Neuron (in vitro differentiated cells): ENCODE measurements at regions not wholly inside any gene's neighbourhood (a gene's known extent, or its start where the extent isn't known, plus 50 kb on each side); places are given as distances from the start of the nearest gene placed in this dataset.
"Not testable (repeated sequence)": the region's sequence is repeated elsewhere in the genome, so short reads cannot be mapped to it uniquely, and the experiment has no call there.

Experiments used
- H2AFZ ChIP-seq: one replicate; pipeline ENCODE4 v1.6.1; 2013; ENCODE audit warnings: low read depth, mild to moderate bottlenecking, inconsistent platforms, low read length, moderate library complexity
- H3K27me3 ChIP-seq: one replicate; pipeline ENCODE4 v1.6.1; 2013; ENCODE audit warnings: low read length; ENCODE audit not compliant: insufficient read depth
- H3K36me3 ChIP-seq: one replicate; pipeline ENCODE4 v1.6.1; 2013; ENCODE audit warnings: low read length; ENCODE audit not compliant: insufficient read depth
- H3K4me1 ChIP-seq: one replicate; pipeline ENCODE4 v1.6.1; 2013; ENCODE audit warnings: low read length; ENCODE audit not compliant: insufficient read depth
- H3K4me3 ChIP-seq: 2 replicates; pipeline ENCODE4 v1.5.1; 2013; ENCODE audit warnings: mild to moderate bottlenecking, low read length, moderate library complexity
- H3K9me3 ChIP-seq: one replicate; pipeline ENCODE4 v1.6.1; 2013; ENCODE audit warnings: low read length

- H3K9me3 ChIP-seq: no peaks in the 10 kb centered on the region
- H3K4me3 ChIP-seq: no peak overlapping the region
- H3K4me1 ChIP-seq: no peaks in the 10 kb centered on the region
- no peaks in the 10 kb centered on the region for H3K27me3 ChIP-seq
- no peaks in the 10 kb centered on the region for H3K36me3 ChIP-seq
- H2AFZ ChIP-seq: no peak overlapping the region
Observed at GRCh38 chr2:184993746-184994145, 395.4 kb downstream of the ZNF804A start.

- Histone ChIP-seq H3K9me3 (no peaks in the 10 kb centered on the region), H3K36me3 (no peaks in the 10 kb centered on the region), H2AFZ (no peak overlapping the region)
Observed at GRCh38 chr2:185006481-185006880, 408.2 kb downstream of the ZNF804A start.

DNA sequence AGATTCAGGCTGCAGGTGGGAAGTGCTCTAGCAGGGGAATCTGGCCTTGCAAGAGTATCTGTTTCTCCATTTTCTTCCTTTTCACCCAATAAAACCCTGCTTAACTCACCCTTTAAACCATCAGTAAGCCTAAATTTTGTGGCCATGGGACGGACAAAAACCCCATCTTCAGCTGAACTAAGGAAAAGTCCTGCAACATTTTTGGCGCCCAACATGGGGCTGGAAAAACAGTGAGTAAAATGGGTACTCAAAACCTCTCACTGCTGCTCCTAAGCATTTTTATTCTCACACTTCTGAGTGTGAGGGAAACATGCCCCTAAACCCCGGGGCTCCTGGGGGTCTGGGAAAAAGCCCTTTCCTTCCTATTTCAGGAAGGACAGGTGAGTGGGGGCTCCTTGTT, 414.3 kb downstream of the ZNF804A start:
- Histone ChIP-seq H3K9me3 (peaks cover 3% of the 10 kb centered on the region), H3K4me3 (no peak overlapping the region), H3K36me3 (no peaks in the 10 kb centered on the region), H2AFZ (no peak overlapping the region), H3K4me1 (no peaks in the 10 kb centered on the region), H3K27me3 (no peaks in the 10 kb centered on the region)

More at GRCh38 chr2:185006481-185006880, 408.2 kb downstream of the ZNF804A start:
- Histone ChIP-seq H3K4me1 (peaks cover 5% of the 10 kb centered on the region), H3K4me3 (no peak overlapping the region), H3K27me3 (no peaks in the 10 kb centered on the region)

- Histone ChIP-seq H3K9me3 (peaks cover 3% of the 10 kb centered on the region), H3K36me3 (no peaks in the 10 kb centered on the region), H2AFZ (no peak overlapping the region), H3K4me1 (no peaks in the 10 kb centered on the region), H3K4me3 (no peak overlapping the region), H3K27me3 (no peaks in the 10 kb centered on the region)
Observed at GRCh38 chr2:185014076-185014475, 415.7 kb downstream of the ZNF804A start.

GRCh38 chr2:185025891-185026290, 427.6 kb downstream of the ZNF804A start:
- not testable (repeated sequence) for H2AFZ ChIP-seq, H3K9me3 ChIP-seq, H3K27me3 ChIP-seq, H3K4me1 ChIP-seq, H3K4me3 ChIP-seq, H3K36me3 ChIP-seq

GRCh38 chr2:185035906-185036305, 437.6 kb downstream of the ZNF804A start:
- Histone ChIP-seq H3K9me3 (no peaks in the 10 kb centered on the region), H3K4me3 (no peak overlapping the region), H3K27me3 (no peaks in the 10 kb centered on the region)

DNA sequence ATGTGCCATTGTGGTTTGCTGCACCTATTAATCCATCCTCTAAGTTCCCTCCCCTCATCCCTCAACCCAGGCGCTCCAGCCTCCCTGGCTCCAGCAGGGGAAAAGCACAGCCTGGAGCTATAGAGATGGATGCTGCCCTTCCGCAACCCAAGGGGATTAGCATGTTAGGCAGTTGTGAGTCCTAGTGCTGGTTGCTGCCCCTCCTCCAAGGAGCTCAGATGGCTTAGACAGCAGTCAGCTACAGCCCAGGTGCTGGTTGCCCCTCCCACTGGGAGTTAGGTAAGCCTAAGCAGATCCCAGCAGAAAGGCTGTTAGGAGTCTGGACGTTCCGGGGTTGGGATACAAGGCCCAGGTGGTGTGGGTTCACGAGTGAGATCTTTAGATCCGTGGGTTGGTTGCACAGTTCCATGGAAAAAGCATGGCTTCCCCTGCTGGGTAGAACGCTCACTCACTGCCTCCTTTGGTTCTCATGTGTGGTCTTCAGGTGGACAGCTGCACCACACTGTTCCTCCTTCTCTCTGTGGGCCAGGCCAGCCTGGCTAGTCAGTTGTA, 446.1 kb downstream of the ZNF804A start:
- Histone ChIP-seq H3K36me3 (no peaks in the 10 kb centered on the region), H3K9me3 (no peaks in the 10 kb centered on the region), H3K4me3 (no peak overlapping the region), H2AFZ (no peak overlapping the region), H3K4me1 (no peaks in the 10 kb centered on the region), H3K27me3 (no peaks in the 10 kb centered on the region)

More at GRCh38 chr2:185035906-185036305, 437.6 kb downstream of the ZNF804A start:
- Histone ChIP-seq H3K36me3 (no peaks in the 10 kb centered on the region), H2AFZ (no peak overlapping the region), H3K4me1 (no peaks in the 10 kb centered on the region)

GRCh38 chr2:185050804-185051203, 452.5 kb downstream of the ZNF804A start:
- Histone ChIP-seq H2AFZ (no peak overlapping the region), H3K4me3 (no peak overlapping the region), H3K27me3 (no peaks in the 10 kb centered on the region), H3K9me3 (no peaks in the 10 kb centered on the region), H3K4me1 (no peaks in the 10 kb centered on the region), H3K36me3 (no peaks in the 10 kb centered on the region)

DNA sequence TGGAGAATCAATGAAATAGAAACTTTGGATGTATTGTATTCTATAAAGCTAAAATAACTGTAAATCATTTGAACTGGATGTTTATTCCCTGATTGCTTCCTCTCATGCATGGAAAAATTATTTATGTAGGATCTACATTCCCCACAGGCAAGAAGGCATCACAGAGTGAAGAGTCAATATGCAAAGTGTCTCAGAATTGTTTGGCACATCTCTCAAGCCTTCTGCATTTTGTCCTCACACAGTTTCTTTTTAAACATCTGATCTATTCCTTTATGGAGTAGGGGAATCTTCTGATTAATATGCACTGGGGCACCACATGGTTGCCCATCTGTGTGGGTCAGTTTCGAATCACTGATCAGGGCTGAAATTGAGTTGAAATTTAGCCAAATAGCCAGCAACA, 465.4 kb downstream of the ZNF804A start:
- no peak overlapping the region for H3K4me3 ChIP-seq
- peak overlapping the region; percentile 47 for H2AFZ ChIP-seq
- no peaks in the 10 kb centered on the region for H3K27me3 ChIP-seq
- H3K4me1 ChIP-seq: no peaks in the 10 kb centered on the region
- no peaks in the 10 kb centered on the region for H3K36me3 ChIP-seq
- no peaks in the 10 kb centered on the region for H3K9me3 ChIP-seq

GRCh38 chr2:185066128-185066527, 467.8 kb downstream of the ZNF804A start:
- Histone ChIP-seq H3K4me1 (no peaks in the 10 kb centered on the region), H3K9me3 (no peaks in the 10 kb centered on the region), H3K27me3 (no peaks in the 10 kb centered on the region), H2AFZ (no peak overlapping the region), H3K36me3 (no peaks in the 10 kb centered on the region), H3K4me3 (no peak overlapping the region)

- no peaks in the 10 kb centered on the region for H3K9me3 ChIP-seq
- no peak overlapping the region for H2AFZ ChIP-seq
- no peaks in the 10 kb centered on the region for H3K27me3 ChIP-seq
- H3K4me3 ChIP-seq: no peak overlapping the region
- no peaks in the 10 kb centered on the region for H3K36me3 ChIP-seq
- H3K4me1 ChIP-seq: no peaks in the 10 kb centered on the region
Observed at GRCh38 chr2:185069107-185069506, 470.8 kb downstream of the ZNF804A start.

DNA sequence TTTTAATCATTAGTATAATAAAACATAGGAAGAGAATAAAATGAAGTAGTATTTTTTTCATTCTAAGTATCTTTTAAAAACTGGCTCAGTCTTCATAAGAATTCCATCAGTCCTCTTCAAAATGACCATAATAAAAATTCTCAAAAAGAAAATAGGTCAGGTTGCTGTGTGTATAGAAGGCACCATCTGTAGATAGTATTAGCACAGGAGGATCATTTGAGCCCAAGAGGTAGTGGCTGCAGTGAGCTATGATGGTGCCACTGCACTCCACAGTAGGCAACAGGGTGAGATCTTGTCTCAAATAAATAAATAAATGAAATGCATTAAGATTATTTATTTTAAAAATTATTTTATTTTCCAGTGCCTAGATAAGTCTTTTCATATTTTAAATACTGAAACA, 475.8 kb downstream of the ZNF804A start:
- Histone ChIP-seq H3K4me3 (no peak overlapping the region), H3K36me3 (no peaks in the 10 kb centered on the region), H3K9me3 (no peaks in the 10 kb centered on the region)

DNA sequence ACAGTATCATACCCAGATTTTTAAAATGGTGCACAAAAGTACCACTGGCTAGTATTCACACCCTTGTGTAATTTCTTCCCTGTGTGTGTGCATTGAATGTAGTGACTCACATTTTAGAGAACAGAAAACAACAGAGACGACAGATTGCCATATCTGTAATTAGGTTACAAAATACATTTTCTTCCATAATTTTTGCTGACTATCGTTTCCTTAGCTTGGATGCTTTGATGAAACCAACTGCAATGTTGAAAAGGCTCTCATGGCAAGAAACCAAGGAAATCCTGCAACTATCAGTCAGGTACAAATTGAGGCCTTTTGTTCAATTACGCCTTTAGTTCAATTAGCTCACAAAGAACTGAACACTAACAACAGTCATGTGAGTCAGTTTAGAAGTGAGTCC, 484.4 kb downstream of the ZNF804A start:
- Histone ChIP-seq H2AFZ (no peak overlapping the region), H3K4me3 (no peak overlapping the region), H3K27me3 (no peaks in the 10 kb centered on the region), H3K4me1 (no peaks in the 10 kb centered on the region), H3K9me3 (no peaks in the 10 kb centered on the region), H3K36me3 (no peaks in the 10 kb centered on the region)

More for the DNA sequence above, 475.8 kb downstream of the ZNF804A start:
- H3K27me3 ChIP-seq: no peaks in the 10 kb centered on the region
- H2AFZ ChIP-seq: no peak overlapping the region
- H3K4me1 ChIP-seq: no peaks in the 10 kb centered on the region

DNA sequence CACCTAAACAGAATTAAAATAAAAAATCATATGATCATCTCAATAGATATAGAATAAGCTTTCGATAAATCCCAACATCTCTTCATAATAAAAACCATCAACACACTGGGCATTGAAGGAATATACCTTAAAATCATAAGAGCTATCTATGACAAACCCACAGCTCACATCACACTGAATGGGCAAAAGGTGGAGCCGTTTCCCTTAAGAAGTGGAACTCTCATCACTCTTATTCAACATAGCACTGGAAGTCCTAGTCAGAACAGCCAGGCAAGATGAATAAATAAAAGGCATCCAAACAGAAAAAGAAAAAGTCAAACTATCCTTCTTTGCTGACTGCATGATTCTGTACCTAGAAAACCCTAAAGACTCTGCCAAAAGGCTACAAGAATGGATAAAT, 510.3 kb downstream of the ZNF804A start:
- no peaks in the 10 kb centered on the region for H3K36me3 ChIP-seq

More for the DNA sequence above, 510.3 kb downstream of the ZNF804A start:
- H2AFZ ChIP-seq: no peak overlapping the region
- no peaks in the 10 kb centered on the region for H3K4me1 ChIP-seq
- no peaks in the 10 kb centered on the region for H3K27me3 ChIP-seq
- H3K4me3 ChIP-seq: no peak overlapping the region
- H3K9me3 ChIP-seq: no peaks in the 10 kb centered on the region
